Muscle layer of duodenum (tissue), 2 donors: ENCODE measurements at regions not wholly inside any gene's neighbourhood (a gene's known extent, or its start where the extent isn't known, plus 50 kb on each side); places are given as distances from the start of the nearest gene placed in this dataset.

Source experiments
- H3K27ac ChIP-seq: one replicate; pipeline ENCODE4 v1.7.0; 2013; ENCODE audit warnings: mild to moderate bottlenecking, low read length
- H3K27me3 ChIP-seq: one replicate; pipeline ENCODE4 v1.7.0; 2013; ENCODE audit warnings: low read depth, mild to moderate bottlenecking, control low read depth, low read length
- H3K36me3 ChIP-seq, 2 donors: one replicate each; pipeline ENCODE4 v1.7.0; 2013; ENCODE audit warnings: low read length in 2 of 2, control low read depth in 1 of 2, mild to moderate bottlenecking in 1 of 2; ENCODE audit not compliant: insufficient read depth in 2 of 2, control insufficient read depth in 1 of 2
- H3K4me1 ChIP-seq, 2 donors: one replicate each; pipeline ENCODE4 v1.7.0; 2013; ENCODE audit warnings: low read length in 2 of 2, mild to moderate bottlenecking in 2 of 2, control low read depth in 1 of 2, moderate library complexity in 1 of 2; ENCODE audit not compliant: insufficient read depth in 2 of 2, control insufficient read depth in 1 of 2
- H3K4me3 ChIP-seq, 2 donors: one replicate each; pipeline ENCODE4 v1.7.0; 2013; ENCODE audit warnings: low read length in 2 of 2, low read depth in 1 of 2, mild to moderate bottlenecking in 1 of 2
- H3K9me3 ChIP-seq, 2 donors: one replicate each; pipeline ENCODE4 v1.7.0; 2013; ENCODE audit warnings: low read length in 2 of 2, control low read depth in 1 of 2, mild to moderate bottlenecking in 1 of 2; ENCODE audit not compliant: control insufficient read depth in 1 of 2
- donor health status: healthy.

DNA sequence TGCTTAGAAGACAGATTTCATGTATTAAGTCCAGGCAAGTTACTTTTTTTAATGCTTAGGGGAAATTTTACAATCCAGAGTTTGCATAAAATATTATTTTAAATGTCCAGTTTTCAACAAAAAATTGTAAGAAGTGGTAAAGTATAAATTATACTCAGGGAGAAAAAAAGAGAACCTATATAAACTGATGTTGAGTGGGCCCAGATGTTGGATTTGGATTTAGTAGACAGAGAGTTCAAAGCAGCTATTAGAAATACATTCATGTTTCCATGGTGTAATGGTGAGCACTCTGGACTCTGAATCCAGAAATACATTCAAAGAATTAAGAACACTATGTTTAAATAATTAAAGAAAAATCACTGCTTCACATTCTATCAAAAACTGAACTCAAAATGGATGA, 349.9 kb upstream of the ZNF507 start:
- H3K4me1 ChIP-seq: no peaks in the 10 kb centered on the region
- H3K9me3 ChIP-seq: no peaks in the 10 kb centered on the region
- H3K27me3 ChIP-seq: no peaks in the 10 kb centered on the region
- no peak overlapping the region for H3K4me3 ChIP-seq
- H3K27ac ChIP-seq: no peak overlapping the region
- no peaks in the 10 kb centered on the region for H3K36me3 ChIP-seq

DNA sequence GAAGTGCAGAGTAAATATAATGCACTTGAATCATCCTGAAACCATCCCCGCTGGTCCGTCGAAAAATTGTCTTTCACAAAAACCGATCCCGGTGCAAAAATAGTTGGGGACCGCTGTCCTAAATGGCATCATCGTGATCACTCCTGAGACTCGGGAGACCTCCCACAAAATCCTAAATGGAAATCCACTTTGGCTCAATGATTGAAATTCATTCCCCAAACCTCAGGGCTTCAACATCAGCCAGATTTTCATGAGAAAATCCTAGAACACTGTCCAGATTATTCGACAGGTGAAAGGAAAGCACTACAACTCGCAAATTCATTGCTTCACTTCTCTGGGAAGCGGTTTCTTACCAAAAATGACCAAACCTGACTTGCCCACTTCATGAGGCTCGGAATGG, 335.3 kb upstream of the ZNF507 start:
- no peaks in the 10 kb centered on the region for H3K4me1 ChIP-seq
- no peak overlapping the region for H3K27ac ChIP-seq
- H3K4me3 ChIP-seq: no peak overlapping the region
- no peaks in the 10 kb centered on the region for H3K36me3 ChIP-seq
- H3K27me3 ChIP-seq: no peaks in the 10 kb centered on the region
- H3K9me3 ChIP-seq: no peaks in the 10 kb centered on the region

DNA sequence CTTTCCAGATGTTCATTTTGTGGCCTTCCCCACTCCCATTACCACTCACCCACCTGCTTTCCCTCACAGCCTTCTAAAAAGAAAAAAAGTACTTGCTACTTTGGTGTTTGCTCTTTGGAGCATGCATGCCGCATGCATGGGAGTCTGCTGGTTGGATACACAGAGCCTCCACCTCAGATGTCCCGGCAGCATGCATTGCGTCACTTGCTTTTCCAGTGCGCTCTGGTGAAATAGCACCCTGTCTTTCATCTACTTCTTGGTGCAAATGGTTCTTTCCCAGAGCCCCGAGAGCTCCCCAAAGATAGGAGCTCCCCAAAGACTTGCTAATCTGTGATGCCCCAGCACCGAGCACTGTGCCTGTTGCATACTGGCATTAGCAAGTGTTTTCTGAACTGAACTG, 333.2 kb upstream of the ZNF507 start:
- Histone ChIP-seq H3K4me3 (no peak overlapping the region), H3K36me3 (no peaks in the 10 kb centered on the region), H3K27me3 (no peaks in the 10 kb centered on the region), H3K27ac (no peak overlapping the region), H3K4me1 (no peaks in the 10 kb centered on the region), H3K9me3 (no peaks in the 10 kb centered on the region)

DNA sequence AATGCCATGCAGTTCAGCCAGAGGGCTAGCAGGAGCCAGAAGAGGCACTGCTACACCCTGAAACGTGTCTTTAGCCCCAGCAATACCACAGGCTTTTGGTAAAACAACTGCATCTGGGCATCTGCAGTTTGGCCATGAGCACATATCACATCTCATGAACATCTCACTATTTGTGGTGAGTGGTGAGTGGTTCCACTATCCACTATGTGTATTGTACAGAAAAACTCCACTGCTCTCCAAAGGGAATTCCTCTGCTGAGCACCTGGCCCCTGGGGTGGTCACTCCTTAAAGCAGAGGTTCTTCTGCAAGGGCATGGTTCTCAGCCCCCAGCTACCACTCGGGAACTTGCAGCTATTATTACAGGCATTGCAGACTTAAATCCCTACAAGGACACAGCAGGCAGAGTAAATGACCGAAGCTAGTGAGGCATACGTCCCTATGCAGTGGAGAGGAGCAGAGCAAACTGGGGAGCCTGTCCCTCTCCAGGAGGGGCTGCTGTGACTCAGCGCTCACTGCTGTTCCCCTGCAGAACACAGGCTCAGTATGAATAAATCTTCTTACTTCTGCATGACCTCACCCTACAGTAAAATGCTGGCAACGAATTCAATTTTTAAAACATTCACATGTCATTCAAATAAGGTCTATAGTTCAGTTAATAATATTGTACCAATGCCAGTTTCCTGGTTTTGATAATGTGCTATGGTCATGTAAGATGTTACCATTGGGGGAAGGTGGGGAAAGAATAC, 332.4 kb upstream of the ZNF507 start:
- H3K4me3 ChIP-seq: no peak overlapping the region
- H3K4me1 ChIP-seq: no peaks in the 10 kb centered on the region
- no peaks in the 10 kb centered on the region for H3K9me3 ChIP-seq
- H3K27ac ChIP-seq: no peak overlapping the region
- no peaks in the 10 kb centered on the region for H3K27me3 ChIP-seq
- H3K36me3 ChIP-seq: no peaks in the 10 kb centered on the region

DNA sequence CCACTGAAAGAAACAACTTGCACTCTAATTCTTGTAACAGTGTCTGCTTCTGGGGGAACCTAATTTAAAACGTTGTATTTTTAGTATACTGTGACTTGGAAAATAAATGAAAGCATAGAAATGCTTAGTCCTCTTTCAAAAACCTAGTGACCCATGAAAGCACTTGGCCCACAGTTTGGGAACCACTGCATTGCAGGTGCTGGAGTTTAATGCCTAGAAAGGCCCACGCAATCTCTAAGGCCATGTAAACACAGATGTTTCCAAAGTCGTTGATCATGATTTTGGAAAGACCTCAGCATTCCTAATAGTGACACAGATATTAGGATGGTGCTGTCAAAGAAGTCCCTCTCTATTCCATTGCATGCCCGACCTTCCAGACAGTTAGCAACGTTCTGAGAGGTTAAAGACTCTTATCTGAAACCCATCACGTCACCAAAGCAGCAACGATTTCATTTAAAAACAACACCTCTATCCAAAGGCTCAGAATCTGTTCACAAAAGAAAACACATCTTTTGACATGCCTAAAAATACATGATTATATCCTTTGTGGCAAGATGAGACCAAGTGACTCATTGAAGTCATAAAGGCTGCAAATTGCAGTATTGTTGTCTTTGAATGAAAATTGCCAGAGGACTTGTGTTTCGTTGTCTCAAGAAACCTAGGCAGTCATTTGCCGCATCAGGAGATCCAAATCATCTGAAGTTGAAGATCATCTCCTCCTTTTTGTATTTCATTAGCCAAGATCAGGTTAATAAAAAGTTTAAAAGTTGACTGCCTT, 328.0 kb upstream of the ZNF507 start:
- Histone ChIP-seq H3K36me3 (no peaks in the 10 kb centered on the region), H3K4me1 (no peaks in the 10 kb centered on the region), H3K4me3 (no peak overlapping the region), H3K27ac (no peak overlapping the region), H3K9me3 (no peaks in the 10 kb centered on the region), H3K27me3 (no peaks in the 10 kb centered on the region)

DNA sequence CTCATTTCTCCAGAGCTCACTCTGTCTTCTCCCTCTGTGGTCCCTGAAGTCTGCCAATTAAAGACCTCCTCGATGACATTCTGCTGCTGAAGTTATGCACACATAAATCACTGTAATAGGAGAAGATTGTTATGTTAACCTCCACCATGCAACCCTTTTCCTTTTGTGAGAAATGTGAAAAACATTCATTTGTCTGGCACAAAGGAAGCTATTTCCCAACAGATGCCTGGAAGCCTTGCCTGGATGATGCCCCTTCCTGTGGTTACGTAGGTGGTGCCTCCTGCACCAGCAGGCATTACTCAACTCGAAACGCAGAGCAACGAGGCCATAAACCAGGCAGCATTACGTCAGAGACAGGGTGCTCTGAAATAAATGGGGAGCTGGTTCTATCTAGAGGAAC, 327.4 kb upstream of the ZNF507 start:
- Histone ChIP-seq H3K36me3 (no peaks in the 10 kb centered on the region), H3K9me3 (no peaks in the 10 kb centered on the region), H3K4me3 (no peak overlapping the region), H3K27ac (no peak overlapping the region), H3K4me1 (no peaks in the 10 kb centered on the region), H3K27me3 (no peaks in the 10 kb centered on the region)

DNA sequence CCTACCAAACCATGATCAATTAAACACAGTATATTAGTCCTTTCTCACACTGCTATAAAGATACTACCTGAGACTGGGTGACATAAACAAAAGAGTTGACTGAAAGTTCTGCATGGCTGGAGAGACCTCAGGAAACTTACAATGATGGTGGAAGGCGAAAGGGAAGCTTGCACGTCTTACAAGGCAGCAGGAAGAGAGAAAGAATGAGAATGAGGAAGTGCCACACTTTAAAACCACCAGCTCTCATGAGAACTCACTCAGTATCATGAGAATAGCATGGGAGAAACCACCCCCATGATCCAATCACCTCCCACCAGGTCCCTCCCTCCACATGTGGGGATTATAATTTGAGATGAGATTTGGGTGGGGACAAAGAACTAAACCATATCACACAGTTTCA, 324.9 kb upstream of the ZNF507 start:
- no peaks in the 10 kb centered on the region for H3K9me3 ChIP-seq
- no peaks in the 10 kb centered on the region for H3K4me1 ChIP-seq
- no peaks in the 10 kb centered on the region for H3K27me3 ChIP-seq
- H3K27ac ChIP-seq: no peak overlapping the region
- no peaks in the 10 kb centered on the region for H3K36me3 ChIP-seq
- H3K4me3 ChIP-seq: no peak overlapping the region

DNA sequence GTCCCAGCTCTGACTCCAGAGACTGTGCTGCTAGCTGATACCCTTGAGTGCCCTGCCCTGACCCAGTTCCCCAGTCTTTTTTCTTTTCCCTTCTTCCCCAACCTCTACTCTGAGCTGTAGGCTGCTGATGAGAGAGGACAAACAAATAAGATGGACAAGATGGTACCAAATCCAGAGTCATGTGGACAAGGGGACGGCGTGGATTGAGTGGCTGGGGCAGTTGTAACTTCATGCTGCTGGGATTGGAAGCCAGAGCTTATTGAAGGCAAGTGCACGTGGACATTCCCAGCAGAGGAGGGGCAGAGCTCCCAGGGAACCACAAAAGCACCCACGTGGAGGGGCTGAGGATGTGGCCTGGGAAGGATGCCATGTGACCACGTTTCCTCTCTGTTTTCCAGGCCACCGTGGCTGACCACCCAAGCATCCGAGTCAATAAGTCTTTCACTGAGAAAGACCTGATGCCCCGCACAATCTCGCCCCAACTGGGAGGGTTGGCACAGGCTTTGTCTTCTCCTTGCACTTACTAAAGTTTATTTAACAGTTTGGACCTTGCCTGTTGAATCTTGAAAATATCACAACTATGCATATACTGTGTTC, 323.3 kb upstream of the ZNF507 start:
- H3K36me3 ChIP-seq: no peaks in the 10 kb centered on the region
- H3K27ac ChIP-seq: no peak overlapping the region
- H3K27me3 ChIP-seq: no peaks in the 10 kb centered on the region
- no peaks in the 10 kb centered on the region for H3K4me1 ChIP-seq
- no peaks in the 10 kb centered on the region for H3K9me3 ChIP-seq
- H3K4me3 ChIP-seq: no peak overlapping the region

DNA sequence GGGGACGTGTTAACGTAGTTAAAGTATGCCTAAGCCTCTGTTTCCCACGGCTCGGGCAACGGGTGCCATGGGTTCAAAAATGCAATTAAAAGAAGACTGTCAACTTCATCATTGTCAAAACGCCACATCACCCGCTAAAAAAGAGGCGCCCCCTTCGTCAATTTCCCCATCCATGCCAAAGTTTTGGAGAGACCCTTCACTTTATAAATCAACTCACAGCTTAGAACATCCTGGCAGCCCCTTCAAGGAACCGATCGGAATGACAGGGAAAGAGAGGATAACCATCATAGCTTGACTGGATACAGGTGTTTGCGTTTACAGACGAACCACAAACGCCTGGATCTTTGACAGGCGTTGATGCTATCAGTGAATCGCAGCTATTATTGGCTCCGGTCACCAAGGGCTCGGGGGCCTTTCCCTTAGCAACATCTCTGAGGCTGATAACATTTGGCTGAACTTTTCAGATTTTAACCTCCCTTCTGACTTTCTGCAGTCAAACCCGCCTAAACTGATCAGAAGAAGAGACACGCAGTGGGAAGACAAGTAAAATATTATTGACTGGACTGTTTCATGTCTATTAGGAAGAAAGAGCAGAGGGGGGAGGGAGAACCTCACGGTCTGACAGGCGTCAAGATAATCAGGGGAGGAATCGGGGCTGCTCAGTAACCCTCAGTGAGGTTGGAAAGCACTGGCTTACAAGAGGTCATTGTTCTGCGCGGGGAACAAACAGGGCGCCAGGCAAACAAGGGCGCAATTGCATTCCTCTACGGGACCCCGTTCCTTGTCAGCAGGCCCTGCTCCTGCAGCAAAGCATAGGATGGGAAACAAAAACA, 322.5 kb upstream of the ZNF507 start:
- no peak overlapping the region for H3K27ac ChIP-seq
- no peaks in the 10 kb centered on the region for H3K27me3 ChIP-seq

DNA sequence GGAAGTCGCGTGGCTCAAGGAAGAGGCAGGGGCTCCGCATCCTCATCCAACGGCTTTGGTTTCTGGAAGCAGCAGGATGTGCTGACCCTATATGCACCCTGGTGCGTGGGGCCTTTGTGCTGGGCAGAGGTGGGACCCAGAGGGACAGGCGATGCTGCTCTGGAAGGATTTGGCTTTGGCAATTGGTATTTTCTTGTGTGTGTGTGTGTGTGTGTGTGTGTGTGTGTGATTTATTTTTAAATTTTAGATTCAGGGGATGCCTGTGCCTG, 321.9 kb upstream of the ZNF507 start:
- Histone ChIP-seq H3K4me1 (no peaks in the 10 kb centered on the region), H3K36me3 (no peaks in the 10 kb centered on the region), H3K9me3 (no peaks in the 10 kb centered on the region), H3K4me3 (no peak overlapping the region), H3K27me3 (no peaks in the 10 kb centered on the region), H3K27ac (no peak overlapping the region)

More for the DNA sequence above, 322.5 kb upstream of the ZNF507 start:
- Histone ChIP-seq H3K36me3 (no peaks in the 10 kb centered on the region), H3K9me3 (no peaks in the 10 kb centered on the region), H3K4me1 (no peaks in the 10 kb centered on the region), H3K4me3 (no peak overlapping the region)

DNA sequence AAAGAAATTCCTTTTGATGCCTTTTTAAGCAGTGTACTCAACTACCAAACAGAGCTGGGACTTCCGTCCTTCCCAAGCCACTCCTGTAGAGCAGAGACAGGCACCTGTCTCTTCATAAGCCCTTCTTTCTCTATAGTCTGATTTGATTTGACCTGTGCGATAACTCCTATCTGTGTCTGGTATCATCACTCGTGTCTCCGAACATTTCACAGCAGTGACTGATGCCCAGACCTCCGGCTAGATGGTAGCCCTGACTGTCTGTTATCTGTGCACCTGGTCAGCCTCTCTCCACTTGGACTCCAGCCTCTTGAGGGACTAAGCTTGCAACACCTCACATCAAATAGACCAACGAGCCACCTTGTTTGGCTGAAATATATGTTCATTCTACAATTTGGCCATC, 316.2 kb upstream of the ZNF507 start:
- H3K36me3 ChIP-seq: no peaks in the 10 kb centered on the region
- H3K4me1 ChIP-seq: no peaks in the 10 kb centered on the region
- H3K4me3 ChIP-seq: no peak overlapping the region
- no peaks in the 10 kb centered on the region for H3K27me3 ChIP-seq
- H3K27ac ChIP-seq: no peak overlapping the region
- no peaks in the 10 kb centered on the region for H3K9me3 ChIP-seq
